ENCODE measurements at regions not wholly inside any gene's neighbourhood (a gene's known extent, or its start where the extent isn't known, plus 50 kb on each side); places are given as distances from the start of the nearest gene placed in this dataset.

DNA sequence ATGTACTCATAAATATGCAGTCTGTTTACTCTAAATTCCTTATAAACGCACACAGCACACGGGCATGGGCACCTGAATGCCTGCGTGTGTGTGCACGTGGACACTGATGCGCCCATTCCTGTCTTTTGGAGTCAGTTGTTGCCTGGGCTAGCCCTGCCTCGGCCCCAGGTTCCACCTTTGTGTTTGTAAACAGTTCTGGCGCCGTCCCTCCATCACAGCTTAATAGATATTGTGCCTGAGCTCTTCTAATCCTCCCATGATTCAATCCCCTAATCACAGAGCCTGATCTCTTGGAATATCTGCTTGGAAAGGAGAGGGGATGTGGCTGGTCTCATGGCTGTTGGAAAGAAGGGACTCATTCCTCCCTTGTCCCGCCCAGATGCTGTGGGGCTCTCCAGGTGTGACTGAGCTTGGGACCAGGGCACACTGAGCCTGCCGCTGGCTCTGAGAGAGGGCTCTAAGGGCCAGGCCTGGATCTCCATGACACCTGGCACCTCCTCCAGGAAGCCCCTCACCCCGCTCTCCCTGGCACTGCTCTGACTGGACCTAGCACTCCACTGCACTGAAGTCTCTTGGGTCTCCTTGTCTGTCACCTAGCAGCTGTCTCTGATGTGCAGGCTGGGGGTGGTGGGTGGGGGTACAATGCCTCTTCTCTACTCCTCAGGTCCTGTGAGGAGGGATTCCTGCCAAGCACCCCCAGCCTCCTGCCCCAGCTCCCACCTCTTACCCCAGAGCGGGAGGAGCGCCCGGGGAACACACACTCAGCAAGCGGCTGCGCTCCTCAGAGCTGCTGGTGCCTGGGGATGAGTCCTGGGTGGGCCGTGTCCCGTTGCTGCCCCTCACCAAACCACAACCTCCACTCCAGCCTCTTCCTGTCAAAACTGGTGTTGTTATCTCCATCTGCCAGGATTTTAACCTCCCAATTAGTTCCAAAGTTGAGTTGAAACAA, 181.3 kb downstream of the INHBB start:
- TF ChIP-seq POLR2AphosphoS5 (IDR thresholded peaks at IDR 0.05; ENCODE audit: low read depth, low read length) = no peak
- TF ChIP-seq SP1 (IDR thresholded peaks at IDR 0.05; ENCODE audit: low read depth, low read length) = no peak
- no peak for TF ChIP-seq CTCF (IDR thresholded peaks at IDR 0.05; ENCODE audit: control extremely low read depth in 1 of 3, insufficient read depth in 1 of 3, low read depth in 1 of 3, low read length in 3 of 3)
